ENCODE measurements at regions not wholly inside any gene's neighbourhood (a gene's known extent, or its start where the extent isn't known, plus 50 kb on each side); places are given as distances from the start of the nearest gene placed in this dataset.

DNA sequence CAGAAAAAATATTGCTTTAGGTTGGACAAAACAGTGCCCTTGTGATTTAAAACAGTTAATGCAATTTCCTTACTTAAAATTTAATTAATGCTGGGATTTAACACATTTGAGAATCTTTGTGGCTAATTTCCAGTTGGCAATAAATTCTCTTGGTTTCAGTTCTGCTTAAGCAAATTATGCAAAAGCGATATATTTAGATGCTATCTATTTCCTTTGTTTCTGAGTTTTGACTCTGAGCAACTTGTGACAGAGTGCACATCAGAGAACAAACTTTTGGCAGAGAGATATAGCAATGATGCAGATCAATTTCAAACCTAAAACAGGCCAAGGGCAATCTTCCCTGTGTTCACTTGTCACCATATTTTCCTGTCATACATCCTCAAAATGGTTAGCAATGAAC lies 933.6 kb upstream of the ZWINT start:
- no peaks in the 10 kb centered on the region for H3K27me3 ChIP-seq
- no peaks in the 10 kb centered on the region for H3K9me3 ChIP-seq
- 0 out of 2 replicates have a peak overlapping the region, but pooled peaks have one; percentile 7 for H3K27ac ChIP-seq
- no peak overlapping the region for H3K4me3 ChIP-seq
- TF ChIP-seq Cebpa-rat (IDR thresholded peaks at IDR 0.05) = no peak
- no peaks in the 10 kb centered on the region for H4K20me1 ChIP-seq
- H3K9ac ChIP-seq = no peak overlapping the region
- no peaks in the 10 kb centered on the region for H3K36me3 ChIP-seq
- H3K4me2 ChIP-seq = peak overlapping the region; percentile 49
- peaks cover 11% of the 10 kb centered on the region for H3K4me1 ChIP-seq

DNA sequence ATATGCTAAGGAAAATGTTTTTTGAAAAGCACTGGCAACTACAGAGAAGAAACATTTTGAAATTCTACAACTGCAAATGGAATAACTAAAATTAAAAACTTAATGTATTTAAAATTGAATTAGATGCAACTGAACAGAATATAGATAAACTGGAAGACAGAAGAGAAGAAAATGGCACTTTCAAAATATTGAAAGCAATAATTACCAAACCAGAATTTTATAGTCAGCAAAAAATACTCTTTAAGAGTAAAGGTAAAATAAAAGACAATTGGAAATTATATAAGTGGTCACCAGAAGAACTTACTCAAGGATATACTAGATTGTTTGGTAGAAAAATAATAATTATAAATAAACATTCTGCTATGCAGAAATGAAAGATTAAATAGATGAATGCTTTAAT lies 927.7 kb upstream of the ZWINT start:
- no peaks in the 10 kb centered on the region for H3K36me3 ChIP-seq
- H3K4me2 ChIP-seq = no peak overlapping the region
- no peaks in the 10 kb centered on the region for H3K27me3 ChIP-seq
- no peaks in the 10 kb centered on the region for H3K4me1 ChIP-seq
- no peak overlapping the region for H3K9ac ChIP-seq
- no peaks in the 10 kb centered on the region for H4K20me1 ChIP-seq
- H3K9me3 ChIP-seq = no peaks in the 10 kb centered on the region
- no peak overlapping the region for H3K4me3 ChIP-seq
- no peak overlapping the region for H3K27ac ChIP-seq
- no peak for TF ChIP-seq Cebpa-rat (IDR thresholded peaks at IDR 0.05)

DNA sequence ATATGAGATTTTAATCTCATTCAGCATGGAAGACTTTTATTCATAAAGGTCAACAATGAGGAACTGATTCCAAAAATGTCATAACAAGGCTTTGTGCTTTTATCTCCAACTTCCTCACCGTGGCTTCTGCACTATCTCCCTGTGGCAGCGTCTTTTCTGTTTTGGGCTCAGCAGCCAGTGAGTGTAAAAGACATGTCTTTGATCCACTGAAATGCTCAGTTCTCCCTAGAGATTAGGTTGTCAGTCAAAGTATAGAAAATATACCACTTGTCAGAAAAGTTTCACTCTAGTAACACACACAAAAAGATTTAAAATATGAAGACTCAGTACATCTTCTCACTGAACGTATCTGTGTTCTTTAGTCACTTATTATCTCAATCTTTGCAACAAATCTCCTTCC lies 901.8 kb upstream of the ZWINT start:
- Histone ChIP-seq H4K20me1 (no peaks in the 10 kb centered on the region), H3K9ac (no peak overlapping the region), H3K4me1 (peaks cover 37% of the 10 kb centered on the region), H3K4me2 (peak overlapping the region; percentile 67), H3K4me3 (no peak overlapping the region), H3K27ac (no peak overlapping the region; the same call in 1 of the 2 replicates), H3K27me3 (no peaks in the 10 kb centered on the region), H3K36me3 (no peaks in the 10 kb centered on the region), H3K9me3 (0 out of 2 replicates have a peak, but pooled peaks cover 8% of the 10 kb centered on the region)
- TF ChIP-seq Cebpa-rat (IDR thresholded peaks at IDR 0.05) = no peak

DNA sequence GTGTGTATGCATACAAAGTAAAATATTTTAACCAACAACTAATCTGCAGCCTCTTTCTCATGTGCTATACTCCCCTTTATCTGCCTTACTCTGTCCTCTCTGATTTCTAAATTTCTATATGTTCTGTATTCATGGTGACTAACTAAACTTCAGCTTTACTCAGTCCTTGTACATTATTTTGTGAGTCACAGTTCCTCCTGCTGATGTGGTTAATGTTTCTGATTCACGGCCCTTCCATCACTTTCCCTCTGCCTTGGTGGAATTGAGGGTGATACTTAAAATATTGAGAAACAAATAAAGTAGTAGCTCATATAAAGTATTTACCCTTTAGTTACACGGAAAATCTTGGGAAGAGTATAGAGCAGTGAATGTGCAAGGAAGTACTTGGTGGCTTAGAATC lies 899.1 kb upstream of the ZWINT start:
- Histone ChIP-seq H4K20me1 (no peaks in the 10 kb centered on the region), H3K27me3 (no peaks in the 10 kb centered on the region), H3K9me3 (0 out of 2 replicates have a peak, but pooled peaks cover 8% of the 10 kb centered on the region), H3K4me2 (no peak overlapping the region), H3K4me3 (no peak overlapping the region), H3K27ac (no peak overlapping the region), H3K36me3 (no peaks in the 10 kb centered on the region), H3K4me1 (peaks cover 35% of the 10 kb centered on the region), H3K9ac (no peak overlapping the region)
- no peak for TF ChIP-seq Cebpa-rat (IDR thresholded peaks at IDR 0.05)

DNA sequence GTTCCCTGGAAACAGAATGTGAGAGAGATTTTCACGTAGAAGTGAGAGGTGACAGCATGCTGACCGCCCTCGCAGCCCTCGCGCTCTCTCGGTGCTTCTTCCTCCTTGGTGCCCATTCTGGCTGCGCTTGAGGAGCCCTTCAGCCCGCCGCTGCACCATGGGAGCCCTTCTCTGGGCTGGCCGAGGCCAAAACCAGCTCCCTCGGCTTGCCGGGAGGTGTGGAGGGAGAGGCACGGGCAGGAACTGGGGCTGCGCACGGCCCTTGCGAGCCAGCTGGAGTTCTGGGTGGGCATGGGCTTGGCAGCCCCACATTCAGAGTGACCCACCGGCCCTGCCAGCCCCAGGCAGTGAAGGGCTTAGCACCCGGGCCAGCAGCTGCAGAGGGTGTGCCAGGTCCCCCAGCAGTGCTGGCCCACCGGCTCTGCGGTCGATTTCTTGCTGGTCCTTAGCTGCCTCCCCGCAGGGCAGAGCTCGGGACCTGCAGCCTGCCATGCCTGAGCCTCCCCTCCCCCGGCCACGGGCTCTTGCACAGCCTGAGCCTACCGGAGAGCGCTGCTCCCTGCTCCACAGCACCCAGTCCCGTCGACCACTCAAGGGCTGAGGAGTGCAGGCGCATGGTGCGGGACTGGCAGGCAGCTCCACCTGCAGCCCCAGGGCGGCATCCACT lies 888.7 kb upstream of the ZWINT start:
- Histone ChIP-seq H3K4me3 (no peak overlapping the region), H3K9me3 (peaks cover 14% of the 10 kb centered on the region), H3K4me1 (peaks cover 14% of the 10 kb centered on the region; the same call in 1 of the 2 replicates), H3K27me3 (no peaks in the 10 kb centered on the region), H3K27ac (no peak overlapping the region), H3K36me3 (no peaks in the 10 kb centered on the region), H4K20me1 (no peaks in the 10 kb centered on the region), H3K4me2 (no peak overlapping the region), H3K9ac (no peak overlapping the region)
- TF ChIP-seq Cebpa-rat (IDR thresholded peaks at IDR 0.05) = no peak

DNA sequence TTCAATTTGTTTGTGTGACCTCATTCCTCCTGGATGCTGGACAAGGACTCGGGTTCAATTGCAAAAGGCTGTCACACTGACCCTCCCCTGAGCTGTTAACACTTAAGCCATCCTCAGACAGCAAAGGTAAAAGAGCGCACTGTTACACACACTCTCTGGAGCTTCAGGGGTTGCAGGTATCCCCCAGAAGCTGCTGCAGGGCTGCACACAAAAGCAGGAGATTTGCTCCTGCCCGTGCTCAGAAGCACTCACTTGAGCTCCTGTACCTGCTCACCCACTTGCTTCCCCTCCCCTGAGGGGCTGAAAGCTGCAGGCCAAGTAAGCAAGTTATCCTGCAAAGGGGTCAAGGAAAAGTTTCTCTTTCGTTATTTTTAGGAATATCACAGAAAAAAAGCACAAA lies 886.2 kb upstream of the ZWINT start:
- no peak overlapping the region for H3K4me2 ChIP-seq
- no peaks in the 10 kb centered on the region for H3K27me3 ChIP-seq
- no peak overlapping the region for H3K4me3 ChIP-seq
- TF ChIP-seq Cebpa-rat (IDR thresholded peaks at IDR 0.05) = no peak
- H3K36me3 ChIP-seq = no peaks in the 10 kb centered on the region
- no peak overlapping the region for H3K9ac ChIP-seq
- no peak overlapping the region for H3K27ac ChIP-seq
- peaks cover 14% of the 10 kb centered on the region for H3K9me3 ChIP-seq
- H3K4me1 ChIP-seq = no peaks in the 10 kb centered on the region
- no peaks in the 10 kb centered on the region for H4K20me1 ChIP-seq

DNA sequence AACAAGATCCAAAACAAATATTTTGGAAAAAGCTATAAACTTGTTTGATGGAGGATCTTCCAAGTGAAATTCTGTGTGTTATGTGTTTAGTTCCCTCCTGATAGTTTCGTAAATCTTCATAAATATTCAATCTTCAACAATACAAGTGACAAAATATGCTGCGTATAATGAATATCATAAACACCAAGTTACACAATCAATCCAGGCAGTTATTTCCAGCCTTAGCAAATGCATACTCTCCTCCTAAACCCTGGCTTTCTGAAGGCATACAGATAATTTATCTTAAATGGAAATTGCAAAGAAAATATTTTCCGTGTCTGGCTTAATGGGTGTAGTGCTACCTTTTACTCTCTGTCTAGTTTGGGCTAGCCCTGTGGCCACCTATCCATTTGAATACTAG lies 864.9 kb upstream of the ZWINT start:
- H3K4me3 ChIP-seq = no peak overlapping the region
- H3K9ac ChIP-seq = no peak overlapping the region
- H3K4me2 ChIP-seq = no peak overlapping the region
- no peak for TF ChIP-seq Cebpa-rat (IDR thresholded peaks at IDR 0.05)
- H3K4me1 ChIP-seq = no peaks in the 10 kb centered on the region
- no peaks in the 10 kb centered on the region for H3K27me3 ChIP-seq
- H4K20me1 ChIP-seq = no peaks in the 10 kb centered on the region
- peaks cover 8% of the 10 kb centered on the region; the same call in 1 of the 2 replicates for H3K9me3 ChIP-seq
- no peaks in the 10 kb centered on the region for H3K36me3 ChIP-seq
- no peak overlapping the region for H3K27ac ChIP-seq

DNA sequence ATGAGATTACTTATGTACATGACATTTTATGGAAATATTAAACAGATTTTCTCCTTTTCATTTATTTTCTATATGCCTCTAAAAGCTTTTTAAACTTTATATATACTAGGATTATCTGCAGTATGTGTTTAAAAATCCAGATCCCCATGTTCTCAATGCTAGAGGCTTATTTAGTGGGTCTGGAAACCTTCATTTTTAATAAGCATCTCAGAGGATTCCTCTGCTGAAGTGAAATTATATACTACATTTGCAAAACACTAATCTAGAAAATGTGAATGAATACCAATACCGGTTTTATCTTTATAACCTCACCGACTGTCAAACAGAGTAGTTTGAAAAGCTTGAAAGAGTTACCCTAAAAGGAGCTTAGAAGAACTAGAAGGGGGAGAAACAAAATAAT lies 863.8 kb upstream of the ZWINT start:
- H3K36me3 ChIP-seq = no peaks in the 10 kb centered on the region
- no peaks in the 10 kb centered on the region for H4K20me1 ChIP-seq
- H3K9ac ChIP-seq = no peak overlapping the region
- no peak for TF ChIP-seq Cebpa-rat (IDR thresholded peaks at IDR 0.05)
- H3K9me3 ChIP-seq = no peaks in the 10 kb centered on the region
- H3K27ac ChIP-seq = no peak overlapping the region
- H3K4me3 ChIP-seq = no peak overlapping the region
- no peaks in the 10 kb centered on the region for H3K27me3 ChIP-seq
- no peaks in the 10 kb centered on the region for H3K4me1 ChIP-seq
- no peak overlapping the region for H3K4me2 ChIP-seq

DNA sequence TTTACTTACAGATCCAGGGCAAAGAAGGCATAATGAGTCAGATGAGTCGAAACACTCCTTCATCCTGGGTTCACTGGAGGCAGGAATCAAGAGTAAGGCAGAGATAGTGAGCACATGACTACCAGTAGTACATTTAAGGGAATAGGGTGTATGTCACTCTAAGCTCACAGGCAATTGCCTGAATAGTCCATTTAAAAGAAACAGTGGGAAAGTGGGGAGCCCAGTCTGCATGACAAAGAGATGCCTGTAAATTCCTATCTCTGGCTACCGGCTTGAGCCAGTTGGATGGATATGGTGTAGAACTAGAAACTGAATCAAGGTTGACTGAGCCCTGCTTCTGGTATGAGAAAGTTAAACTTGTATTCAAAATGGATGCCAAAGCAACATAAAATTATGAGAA lies 861.5 kb upstream of the ZWINT start:
- H3K4me3 ChIP-seq = no peak overlapping the region
- no peak overlapping the region for H3K9ac ChIP-seq
- no peak overlapping the region for H3K27ac ChIP-seq
- H3K9me3 ChIP-seq = no peaks in the 10 kb centered on the region
- H3K36me3 ChIP-seq = no peaks in the 10 kb centered on the region
- H4K20me1 ChIP-seq = no peaks in the 10 kb centered on the region
- H3K4me2 ChIP-seq = no peak overlapping the region
- H3K4me1 ChIP-seq = no peaks in the 10 kb centered on the region
- TF ChIP-seq Cebpa-rat (IDR thresholded peaks at IDR 0.05) = no peak
- H3K27me3 ChIP-seq = no peaks in the 10 kb centered on the region

DNA sequence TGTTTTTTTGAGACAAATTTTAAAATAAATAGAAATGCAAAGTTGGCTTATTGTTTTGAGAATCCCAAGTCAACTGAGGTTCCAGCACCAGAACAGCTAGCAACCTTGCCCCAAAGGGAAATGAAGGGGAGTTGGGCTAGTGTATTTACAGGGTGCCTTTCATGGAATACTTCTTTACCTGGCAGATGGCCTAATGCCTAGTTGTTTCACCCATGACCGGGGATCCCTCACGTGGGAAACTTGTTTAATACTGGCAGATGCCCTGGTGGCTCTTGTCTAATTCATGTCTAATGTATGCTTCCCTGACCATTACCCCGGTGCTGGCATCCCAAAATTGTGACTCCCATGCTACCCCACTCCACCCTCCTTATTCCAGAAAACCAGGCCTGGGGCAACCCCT lies 861.1 kb upstream of the ZWINT start:
- Histone ChIP-seq H3K27ac (no peak overlapping the region), H3K4me3 (no peak overlapping the region), H4K20me1 (no peaks in the 10 kb centered on the region), H3K4me1 (no peaks in the 10 kb centered on the region), H3K4me2 (no peak overlapping the region), H3K9me3 (no peaks in the 10 kb centered on the region), H3K9ac (no peak overlapping the region), H3K36me3 (no peaks in the 10 kb centered on the region), H3K27me3 (no peaks in the 10 kb centered on the region)
- no peak for TF ChIP-seq Cebpa-rat (IDR thresholded peaks at IDR 0.05)

DNA sequence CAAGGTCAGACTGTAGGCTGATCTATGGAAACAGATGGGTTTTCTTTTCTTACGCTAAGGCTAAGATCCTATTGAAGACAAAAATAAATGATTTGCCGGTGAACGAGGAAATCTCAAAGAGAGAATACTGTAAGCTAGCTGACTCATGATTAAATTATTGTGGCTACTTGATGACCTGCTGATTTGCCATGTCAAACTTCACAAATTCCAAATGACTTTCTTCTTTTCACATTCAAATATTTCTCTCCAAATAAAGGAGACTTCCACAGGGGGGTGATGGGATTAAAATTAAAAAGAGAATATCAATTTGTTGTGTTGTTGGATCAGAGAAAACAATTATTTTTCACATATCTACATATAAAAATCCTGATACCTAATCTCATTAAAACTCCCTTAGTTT lies 860.6 kb upstream of the ZWINT start:
- Histone ChIP-seq H3K27me3 (no peaks in the 10 kb centered on the region), H3K36me3 (no peaks in the 10 kb centered on the region), H3K9ac (no peak overlapping the region), H3K4me1 (no peaks in the 10 kb centered on the region), H3K9me3 (no peaks in the 10 kb centered on the region), H3K4me3 (no peak overlapping the region), H3K27ac (no peak overlapping the region), H3K4me2 (no peak overlapping the region), H4K20me1 (no peaks in the 10 kb centered on the region)
- no peak for TF ChIP-seq Cebpa-rat (IDR thresholded peaks at IDR 0.05)

Measured in BLaER1 (cell line).